ENCODE measurements at regions not wholly inside any gene's neighbourhood (a gene's known extent, or its start where the extent isn't known, plus 50 kb on each side); places are given as distances from the start of the nearest gene placed in this dataset.

GRCh38 chr15:61582092-61582491, 353.0 kb upstream of the RORA start:
- Histone ChIP-seq H3K79me2 (ENCODE audit: insufficient read depth, low read length) (no peaks in the 10 kb centered on the region), H2AFZ (ENCODE audit: low read length) (no peak overlapping the region), H3K36me3 (ENCODE audit: insufficient read depth, low read length) (no peaks in the 10 kb centered on the region), H3K9me2 (ENCODE audit: low read depth, low read length) (no peaks in the 10 kb centered on the region), H3K4me3 (ENCODE audit: low read depth, low read length, poor library complexity, severe bottlenecking) (no peak overlapping the region), H3K9me3 (ENCODE audit: low read length) (no peaks in the 10 kb centered on the region), H3K27ac (ENCODE audit: low read depth, low read length, poor library complexity, severe bottlenecking) (no peak overlapping the region), H3F3A (ENCODE audit: insufficient read depth, low read length) (no peaks in the 10 kb centered on the region), H3K27me3 (ENCODE audit: insufficient read depth, low read length) (no peaks in the 10 kb centered on the region), H4K20me1 (ENCODE audit: insufficient read depth, low read length) (no peaks in the 10 kb centered on the region), H3K9ac (ENCODE audit: low read length) (no peak overlapping the region), H3K4me1 (ENCODE audit: insufficient read depth, low read length, severe bottlenecking) (no peaks in the 10 kb centered on the region), H3K4me2 (ENCODE audit: low read length) (no peak overlapping the region)
- TF ChIP-seq EZH2 (IDR thresholded peaks at IDR 0.05; ENCODE audit: borderline replicate concordance, low read length) (no peak), CTCF (IDR thresholded peaks at IDR 0.05; ENCODE audit: low read length) (no peak)

- H2AFZ ChIP-seq (ENCODE audit: low read length): no peak overlapping the region
- TF ChIP-seq EZH2 (IDR thresholded peaks at IDR 0.05; ENCODE audit: borderline replicate concordance, low read length) (no peak), CTCF (IDR thresholded peaks at IDR 0.05; ENCODE audit: low read length) (no peak)
- H4K20me1 ChIP-seq (ENCODE audit: insufficient read depth, low read length): no peaks in the 10 kb centered on the region
- H3K9ac ChIP-seq (ENCODE audit: low read length): no peak overlapping the region
- no peaks in the 10 kb centered on the region for H3K9me2 ChIP-seq (ENCODE audit: low read depth, low read length)
- H3K4me2 ChIP-seq (ENCODE audit: low read length): no peak overlapping the region
- H3K27ac ChIP-seq (ENCODE audit: low read depth, low read length, poor library complexity, severe bottlenecking): no peak overlapping the region
- no peaks in the 10 kb centered on the region for H3K9me3 ChIP-seq (ENCODE audit: low read length)
- H3K36me3 ChIP-seq (ENCODE audit: insufficient read depth, low read length): no peaks in the 10 kb centered on the region
- H3K27me3 ChIP-seq (ENCODE audit: insufficient read depth, low read length): no peaks in the 10 kb centered on the region
- no peaks in the 10 kb centered on the region for H3K79me2 ChIP-seq (ENCODE audit: insufficient read depth, low read length)
- no peaks in the 10 kb centered on the region for H3K4me1 ChIP-seq (ENCODE audit: insufficient read depth, low read length, severe bottlenecking)
- no peaks in the 10 kb centered on the region for H3F3A ChIP-seq (ENCODE audit: insufficient read depth, low read length)
- H3K4me3 ChIP-seq (ENCODE audit: low read depth, low read length, poor library complexity, severe bottlenecking): no peak overlapping the region
These were observed 346.5 kb upstream of the RORA start for GRCh38 chr15:61575597-61575996.

GRCh38 chr15:61571026-61571425, 341.9 kb upstream of the RORA start:
- Histone ChIP-seq H3K4me3 (ENCODE audit: low read depth, low read length, poor library complexity, severe bottlenecking) (no peak overlapping the region), H3K9ac (ENCODE audit: low read length) (no peak overlapping the region), H3F3A (ENCODE audit: insufficient read depth, low read length) (no peaks in the 10 kb centered on the region), H4K20me1 (ENCODE audit: insufficient read depth, low read length) (no peaks in the 10 kb centered on the region), H3K9me2 (ENCODE audit: low read depth, low read length) (no peaks in the 10 kb centered on the region), H3K36me3 (ENCODE audit: insufficient read depth, low read length) (no peaks in the 10 kb centered on the region), H3K4me2 (ENCODE audit: low read length) (no peak overlapping the region), H2AFZ (ENCODE audit: low read length) (no peak overlapping the region), H3K79me2 (ENCODE audit: insufficient read depth, low read length) (no peaks in the 10 kb centered on the region), H3K27ac (ENCODE audit: low read depth, low read length, poor library complexity, severe bottlenecking) (no peak overlapping the region), H3K9me3 (ENCODE audit: low read length) (no peaks in the 10 kb centered on the region), H3K27me3 (ENCODE audit: insufficient read depth, low read length) (no peaks in the 10 kb centered on the region), H3K4me1 (ENCODE audit: insufficient read depth, low read length, severe bottlenecking) (no peaks in the 10 kb centered on the region)
- no peak for TF ChIP-seq EZH2 (IDR thresholded peaks at IDR 0.05; ENCODE audit: borderline replicate concordance, low read length)

GRCh38 chr15:61564785-61565184, 335.7 kb upstream of the RORA start:
- Histone ChIP-seq H3K27me3 (ENCODE audit: insufficient read depth, low read length) (no peaks in the 10 kb centered on the region), H3K4me2 (ENCODE audit: low read length) (no peak overlapping the region), H3K4me1 (ENCODE audit: insufficient read depth, low read length, severe bottlenecking) (no peaks in the 10 kb centered on the region), H3K36me3 (ENCODE audit: insufficient read depth, low read length) (no peaks in the 10 kb centered on the region), H4K20me1 (ENCODE audit: insufficient read depth, low read length) (no peaks in the 10 kb centered on the region), H3K9me3 (ENCODE audit: low read length) (no peaks in the 10 kb centered on the region), H3K27ac (ENCODE audit: low read depth, low read length, poor library complexity, severe bottlenecking) (no peak overlapping the region), H3K79me2 (ENCODE audit: insufficient read depth, low read length) (no peaks in the 10 kb centered on the region), H3K4me3 (ENCODE audit: low read depth, low read length, poor library complexity, severe bottlenecking) (no peak overlapping the region), H2AFZ (ENCODE audit: low read length) (no peak overlapping the region), H3K9me2 (ENCODE audit: low read depth, low read length) (no peaks in the 10 kb centered on the region), H3F3A (ENCODE audit: insufficient read depth, low read length) (no peaks in the 10 kb centered on the region), H3K9ac (ENCODE audit: low read length) (no peak overlapping the region)
- TF ChIP-seq EZH2 (IDR thresholded peaks at IDR 0.05; ENCODE audit: borderline replicate concordance, low read length): no peak
